ENCODE measurements at regions not wholly inside any gene's neighbourhood (a gene's known extent, or its start where the extent isn't known, plus 50 kb on each side); places are given as distances from the start of the nearest gene placed in this dataset.

DNA sequence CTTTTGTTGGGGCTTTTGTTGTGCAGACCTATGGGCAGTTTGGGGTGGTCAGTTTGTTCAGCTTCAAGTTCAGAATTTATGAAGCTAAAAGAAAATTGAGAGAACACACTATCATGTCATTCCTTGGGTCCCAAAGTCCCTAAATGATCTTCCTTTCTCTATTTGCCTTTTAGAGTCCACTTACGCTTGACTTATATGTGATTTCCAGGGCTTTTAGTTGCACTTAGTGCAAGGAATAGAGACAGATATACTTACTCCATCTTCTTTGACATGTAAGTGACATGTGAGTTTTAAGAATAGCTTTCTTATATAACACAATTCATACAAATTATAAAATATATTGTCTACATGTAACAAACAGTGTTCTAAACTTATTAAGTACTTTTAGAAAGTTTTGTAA, 660.1 kb upstream of the SLITRK1 start:
- no peak for DNase-seq (ENCODE audit: extremely low read depth in 1 of 2, low read depth in 1 of 2)

DNA sequence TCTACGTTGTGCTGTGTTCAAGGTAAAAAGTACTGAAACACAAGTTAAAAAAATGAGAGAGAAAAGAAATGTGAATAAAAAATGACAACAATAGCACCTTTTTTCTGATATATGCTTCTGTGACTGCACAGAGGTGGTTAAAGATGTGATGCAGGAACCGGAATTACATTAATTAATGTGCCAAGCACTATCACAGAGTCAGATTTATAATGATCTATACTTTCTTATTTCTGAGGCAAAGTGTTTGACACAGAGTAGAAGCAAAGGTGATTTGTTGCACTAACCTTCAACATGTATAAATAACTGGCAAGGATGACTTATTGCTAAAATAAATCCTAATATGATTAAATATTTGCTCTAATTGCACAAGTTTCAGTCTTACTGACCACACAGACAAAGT, 654.6 kb upstream of the SLITRK1 start:
- DNase-seq (ENCODE audit: extremely low read depth in 1 of 2, low read depth in 1 of 2), result no peak

DNA sequence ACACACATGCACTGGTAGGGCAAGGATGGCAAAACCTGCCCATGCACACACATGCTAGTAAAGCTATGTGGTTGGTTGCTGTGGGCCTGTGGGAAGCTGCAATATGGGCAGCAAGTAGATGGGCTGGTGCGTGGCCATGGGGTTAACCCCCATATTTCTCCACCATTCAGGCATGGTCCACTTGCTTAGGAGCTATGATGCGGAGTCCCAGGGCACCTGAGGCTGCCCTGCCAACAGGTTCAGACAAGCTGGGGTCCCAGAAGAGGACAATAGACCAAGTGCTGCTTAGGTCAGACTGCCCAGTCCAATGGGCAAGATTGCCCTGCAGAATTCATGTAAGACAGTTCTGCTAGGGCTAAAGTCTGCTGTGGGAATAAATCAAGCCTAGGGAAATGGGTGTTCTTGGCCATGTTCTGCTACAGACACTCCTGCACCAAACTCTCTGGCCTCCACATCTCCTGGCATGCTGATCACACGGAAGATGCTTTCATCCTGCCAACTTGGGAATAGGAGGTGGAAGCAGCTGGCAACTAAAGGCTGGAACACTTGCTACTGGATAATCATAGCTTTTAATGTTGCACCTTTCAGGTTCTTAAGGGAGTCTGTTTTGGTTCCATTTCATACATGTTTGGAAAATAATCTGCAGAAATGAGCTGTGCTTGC, 646.3 kb upstream of the SLITRK1 start:
- DNase-seq (ENCODE audit: extremely low read depth in 1 of 2, low read depth in 1 of 2), result no peak

DNA sequence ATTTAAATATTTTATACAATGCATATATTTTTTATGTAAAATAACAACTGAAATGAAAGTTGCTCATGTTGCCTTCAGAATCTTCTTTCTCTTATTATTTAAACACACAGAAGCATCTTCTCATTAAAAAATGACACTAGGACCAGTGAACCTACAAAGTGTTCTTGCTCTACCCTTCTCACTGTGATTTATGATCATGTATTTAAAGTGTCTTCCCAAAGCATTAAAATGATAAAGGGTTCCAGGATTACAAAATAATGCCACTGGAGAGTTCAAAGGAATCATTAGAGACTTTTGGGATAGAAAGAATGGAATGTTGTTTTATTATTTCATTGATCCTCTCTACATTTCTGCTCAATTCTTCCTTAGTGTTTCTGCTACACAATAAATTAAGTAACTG, 643.6 kb upstream of the SLITRK1 start:
- DNase-seq (ENCODE audit: extremely low read depth in 1 of 2, low read depth in 1 of 2), result no peak

DNA sequence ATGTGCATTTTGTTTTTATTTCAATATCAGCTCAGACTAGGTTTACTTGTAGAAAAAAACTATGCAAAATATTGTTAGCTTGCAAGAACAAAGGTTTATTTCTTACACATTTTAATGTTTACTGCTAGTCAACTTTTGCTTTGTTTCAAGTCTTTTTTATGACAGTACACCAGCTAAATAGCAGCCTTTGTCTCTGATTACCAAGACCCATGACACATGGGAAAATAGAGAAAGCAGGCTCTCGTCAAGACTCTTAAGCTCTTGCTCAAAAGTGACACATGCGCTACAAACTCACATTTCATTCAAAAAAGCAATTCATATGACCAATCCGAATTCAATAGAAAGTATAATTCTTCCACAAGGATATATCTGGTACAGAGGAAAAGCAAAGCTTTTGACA, 642.3 kb upstream of the SLITRK1 start:
- DNase-seq (ENCODE audit: extremely low read depth in 1 of 2, low read depth in 1 of 2), result no peak

DNA sequence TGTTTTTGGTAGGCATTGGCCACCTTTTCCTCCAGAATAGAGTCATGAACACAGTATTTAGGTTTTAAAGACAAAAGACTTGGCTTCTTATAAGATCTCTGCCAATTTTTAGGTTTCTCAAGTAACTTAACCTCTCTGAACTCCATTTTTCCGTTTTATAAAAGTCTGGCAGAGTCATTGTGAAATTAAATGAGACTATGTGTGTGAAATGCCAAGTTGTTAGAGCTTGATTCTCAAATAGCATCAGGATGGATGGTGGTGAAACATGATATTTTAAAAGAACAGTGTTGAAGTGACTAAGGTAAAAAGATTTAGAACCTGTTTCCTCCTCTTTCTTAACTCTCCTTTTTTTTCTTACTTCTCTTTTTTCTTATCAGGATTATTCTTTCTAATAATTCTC, 617.7 kb upstream of the SLITRK1 start:
- DNase-seq (ENCODE audit: extremely low read depth in 1 of 2, low read depth in 1 of 2), result no peak

DNA sequence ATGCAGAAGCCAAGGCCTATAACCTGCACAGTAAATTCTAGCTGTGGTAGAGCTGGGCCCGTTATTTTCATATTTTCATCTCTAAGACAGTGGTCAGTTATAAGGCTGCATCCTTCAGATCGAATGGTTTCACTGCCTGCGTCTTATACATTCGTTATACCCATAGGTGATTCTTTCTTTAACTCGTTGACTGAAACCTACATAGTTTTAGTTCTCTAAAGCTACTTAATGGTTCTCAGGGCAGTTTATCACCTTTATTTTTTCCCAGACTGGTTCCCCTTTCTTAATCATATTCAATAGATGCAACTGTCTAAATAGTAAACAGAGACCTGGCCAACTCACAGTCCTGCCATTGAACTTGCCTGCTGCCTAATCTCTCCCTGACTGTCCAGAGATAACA, 615.3 kb upstream of the SLITRK1 start:
- DNase-seq (ENCODE audit: extremely low read depth in 1 of 2, low read depth in 1 of 2), result no peak

DNA sequence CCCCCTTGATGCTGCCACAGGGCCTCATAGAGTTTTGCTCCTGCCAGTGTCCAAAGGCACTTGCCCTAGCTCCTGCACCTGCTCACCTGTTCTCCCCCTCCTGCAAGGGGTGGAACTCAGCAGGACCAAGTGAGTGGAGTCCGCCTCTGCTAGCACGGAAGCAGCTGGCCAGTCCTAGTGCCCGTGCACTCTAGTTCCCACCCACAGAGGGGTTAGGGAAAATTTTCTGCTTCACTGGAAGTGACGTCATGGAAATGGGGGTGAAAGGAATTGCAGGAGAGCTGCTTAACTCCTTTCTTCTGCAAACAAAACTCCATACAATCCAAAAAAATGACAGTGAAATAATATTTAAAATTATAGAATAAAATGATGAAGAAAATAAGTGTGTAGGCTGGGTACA, 609.7 kb upstream of the SLITRK1 start:
- DNase-seq (ENCODE audit: extremely low read depth in 1 of 2, low read depth in 1 of 2), result no peak

DNA sequence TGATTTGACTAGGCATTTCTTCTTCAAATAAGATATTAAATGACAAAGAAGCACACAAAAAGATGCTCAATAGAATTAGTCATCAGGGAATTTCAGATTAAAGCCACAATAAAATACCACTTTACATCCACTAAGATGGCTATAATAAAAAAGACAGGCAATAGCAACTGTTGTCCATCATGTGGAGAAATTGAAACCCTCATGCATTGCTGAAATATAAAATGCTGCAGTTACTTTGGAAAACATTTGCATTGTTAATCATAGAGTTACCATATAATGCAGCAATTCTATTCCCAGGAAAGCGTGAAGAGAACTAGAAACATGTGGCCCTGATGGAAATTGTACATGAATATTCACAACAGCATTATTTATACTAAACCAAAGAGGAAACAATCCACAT, 605.5 kb upstream of the SLITRK1 start:
- DNase-seq (ENCODE audit: extremely low read depth in 1 of 2, low read depth in 1 of 2), result no peak

DNA sequence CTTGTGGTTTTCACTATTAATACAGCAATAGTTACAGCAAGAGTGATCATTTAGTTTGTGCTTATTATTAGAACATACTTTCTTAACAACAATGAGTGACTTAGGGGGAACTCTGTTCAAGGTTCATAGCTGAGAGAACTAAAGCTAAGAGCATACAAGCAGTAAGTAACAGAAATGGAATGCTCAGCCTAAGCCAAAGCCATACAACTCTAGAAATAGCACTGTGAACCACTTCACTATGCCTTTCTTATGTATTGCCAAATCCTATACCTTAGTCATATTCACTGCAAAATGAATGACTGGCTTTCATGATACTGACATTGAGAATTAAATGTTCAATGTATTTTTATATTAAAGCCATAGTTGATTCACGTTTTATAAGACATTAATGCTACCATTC, 599.7 kb upstream of the SLITRK1 start:
- no peak for DNase-seq (ENCODE audit: extremely low read depth in 1 of 2, low read depth in 1 of 2)

DNA sequence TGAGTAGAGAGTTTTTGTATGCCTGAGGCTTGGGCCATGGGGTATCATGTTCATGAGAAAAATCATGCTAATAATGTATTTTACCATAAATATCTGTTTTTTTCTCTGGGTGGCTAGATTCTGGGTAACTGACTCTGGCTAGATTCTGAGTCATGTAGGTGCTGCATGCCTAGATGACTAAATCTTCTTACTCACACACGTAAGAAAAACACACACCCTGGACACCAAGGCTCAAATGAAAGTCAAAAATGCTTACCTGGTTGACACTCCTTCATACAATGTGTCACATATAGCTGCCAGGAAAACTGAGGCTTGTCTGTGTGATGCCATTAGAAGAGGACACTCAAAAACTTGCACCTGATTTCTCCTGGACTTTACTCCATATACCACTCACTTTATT, 597.4 kb upstream of the SLITRK1 start:
- no peak for DNase-seq (ENCODE audit: extremely low read depth in 1 of 2, low read depth in 1 of 2)

DNA sequence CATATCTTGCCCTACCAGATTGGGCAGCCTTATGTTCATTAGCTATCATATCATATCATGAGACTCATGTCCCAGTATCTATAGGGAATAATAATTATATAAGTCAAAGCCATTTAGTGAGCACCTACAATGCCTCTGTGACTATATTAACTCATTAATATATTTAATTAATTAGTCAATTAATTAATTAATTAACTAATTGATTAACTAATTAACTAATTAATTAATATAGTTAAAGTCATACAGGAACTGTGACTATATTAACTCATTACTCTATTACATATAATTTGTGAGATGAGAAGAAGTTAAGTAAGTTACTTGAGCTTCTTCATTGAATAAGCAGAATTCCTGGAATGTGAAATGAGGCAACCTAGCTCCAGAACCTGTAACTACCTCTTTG, 588.3 kb upstream of the SLITRK1 start:
- no peak for DNase-seq (ENCODE audit: extremely low read depth in 1 of 2, low read depth in 1 of 2)

DNA sequence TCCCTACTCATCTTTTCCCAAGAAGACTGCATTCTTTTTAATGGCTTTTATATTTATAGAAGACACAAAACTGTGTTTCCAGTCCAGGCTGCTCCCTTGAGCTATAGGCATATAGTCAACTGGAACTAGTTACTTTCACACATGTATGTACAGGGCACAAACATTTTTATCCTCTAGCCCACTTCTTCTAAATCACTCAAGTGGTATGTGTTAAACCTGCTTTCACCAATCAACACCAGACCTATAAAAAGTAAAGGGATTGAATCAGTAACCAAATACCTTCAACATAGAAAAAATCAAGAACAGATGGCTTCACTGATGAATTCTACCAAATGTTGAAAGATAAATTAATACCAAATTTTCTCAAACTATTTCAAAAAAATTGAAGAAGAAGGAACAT, 584.2 kb upstream of the SLITRK1 start:
- DNase-seq (ENCODE audit: extremely low read depth in 1 of 2, low read depth in 1 of 2), result no peak

DNA sequence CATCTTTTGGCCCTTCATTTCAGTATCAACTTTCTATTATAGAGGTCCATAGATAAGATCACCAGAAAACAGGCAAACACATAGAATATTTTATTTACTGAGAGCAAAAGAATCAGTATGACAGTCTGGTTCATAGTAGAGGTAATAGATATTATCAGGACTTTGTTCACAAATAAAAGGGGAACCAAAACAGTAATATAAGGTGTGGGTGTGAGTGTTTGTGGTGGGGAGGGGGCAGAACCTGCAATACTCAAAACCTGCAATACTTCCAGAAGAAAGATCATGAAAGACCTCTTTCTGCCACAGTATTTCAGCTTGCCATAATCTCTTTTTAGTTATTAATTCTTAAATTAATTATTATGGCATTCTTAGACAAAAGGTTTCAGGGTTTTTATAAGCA, 578.7 kb upstream of the SLITRK1 start:
- DNase-seq (ENCODE audit: extremely low read depth in 1 of 2, low read depth in 1 of 2), result no peak

DNA sequence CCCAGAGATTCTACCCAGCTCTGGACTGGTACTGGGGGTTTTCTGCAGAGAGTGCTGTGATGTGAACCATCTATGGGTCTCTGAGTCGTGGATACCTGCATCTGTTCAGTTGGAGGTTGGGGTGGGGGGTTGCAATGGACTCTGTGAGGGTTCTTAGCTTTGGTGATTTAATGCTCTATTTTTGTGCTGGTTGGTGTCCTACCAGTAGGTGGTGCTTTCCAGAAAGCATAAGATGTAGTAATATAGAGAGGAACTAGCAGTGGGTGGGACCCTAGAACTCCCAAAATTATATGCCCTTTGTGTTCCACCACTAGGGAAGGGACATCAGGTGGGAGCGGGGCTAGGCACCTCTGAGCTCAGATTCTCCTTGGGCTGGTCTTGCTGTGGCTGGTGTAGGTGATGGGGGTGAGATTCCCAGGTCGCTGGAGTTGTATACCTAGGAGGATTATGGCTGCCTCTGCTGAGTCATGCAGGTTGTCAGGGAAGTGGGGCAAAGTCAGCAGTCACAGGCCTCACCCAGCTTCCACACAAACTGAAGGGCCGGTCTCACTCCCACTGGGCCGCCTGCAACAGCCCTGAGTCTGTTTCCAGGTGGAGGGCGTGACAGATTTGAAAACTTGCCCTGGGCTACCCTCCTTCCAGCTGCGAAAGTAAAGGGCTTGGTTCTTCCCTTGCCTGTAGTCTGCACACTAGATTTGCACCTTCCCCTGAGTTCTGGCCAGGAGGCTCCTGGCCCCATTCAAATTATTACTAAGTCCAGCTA, 573.0 kb upstream of the SLITRK1 start:
- no peak for DNase-seq (ENCODE audit: extremely low read depth in 1 of 2, low read depth in 1 of 2)

DNA sequence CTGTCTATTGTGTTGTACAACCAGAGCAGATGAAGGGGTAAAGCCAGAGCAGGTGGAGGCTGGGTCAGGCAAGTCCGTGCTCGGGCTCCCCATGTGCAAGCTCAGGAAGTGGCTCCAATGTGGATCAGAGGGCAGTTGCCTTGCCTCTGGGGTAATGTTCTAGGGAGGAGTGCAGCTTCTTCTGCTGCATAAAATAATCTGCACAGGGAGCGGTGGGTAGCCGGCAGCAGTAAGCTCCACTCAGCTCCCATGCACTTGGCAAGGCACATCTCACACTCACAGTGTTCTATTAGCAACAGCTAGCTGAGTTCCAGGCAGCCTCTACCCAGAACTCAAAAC, 565.3 kb upstream of the SLITRK1 start:
- no peak for DNase-seq (ENCODE audit: extremely low read depth in 1 of 2, low read depth in 1 of 2)

DNA sequence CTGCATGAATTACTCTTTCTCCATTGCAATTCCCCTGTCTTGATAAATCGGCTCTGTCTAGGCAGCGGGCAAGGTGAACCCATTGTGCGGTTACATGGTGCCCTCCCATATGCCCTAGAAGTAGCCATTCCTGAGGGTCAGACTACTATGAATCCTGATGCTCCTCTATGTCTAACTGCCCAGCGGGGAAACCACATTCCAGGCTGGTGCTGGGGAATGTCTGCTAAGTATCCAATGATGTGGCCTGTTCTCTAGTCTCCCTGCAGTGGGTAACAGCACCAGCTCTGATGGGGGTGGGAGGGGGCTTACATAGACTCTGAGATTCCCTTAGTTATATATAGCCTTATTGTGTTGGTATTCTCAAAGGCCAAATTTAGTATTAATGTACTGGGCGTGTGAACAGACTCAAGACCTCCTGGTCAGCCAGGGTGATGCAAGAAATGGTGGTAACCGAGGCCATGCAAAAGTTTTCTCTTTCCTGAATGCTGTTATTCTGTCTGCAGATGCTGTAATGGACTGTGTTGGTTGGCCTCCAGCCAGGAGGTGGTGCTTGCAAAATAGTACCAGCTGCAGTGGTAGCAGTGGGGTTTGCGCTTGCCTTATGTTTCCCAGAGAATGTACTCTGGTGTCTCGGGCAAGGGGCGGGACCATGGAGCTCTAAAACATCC, 564.8 kb upstream of the SLITRK1 start:
- DNase-seq (ENCODE audit: extremely low read depth in 1 of 2, low read depth in 1 of 2), result no peak

DNA sequence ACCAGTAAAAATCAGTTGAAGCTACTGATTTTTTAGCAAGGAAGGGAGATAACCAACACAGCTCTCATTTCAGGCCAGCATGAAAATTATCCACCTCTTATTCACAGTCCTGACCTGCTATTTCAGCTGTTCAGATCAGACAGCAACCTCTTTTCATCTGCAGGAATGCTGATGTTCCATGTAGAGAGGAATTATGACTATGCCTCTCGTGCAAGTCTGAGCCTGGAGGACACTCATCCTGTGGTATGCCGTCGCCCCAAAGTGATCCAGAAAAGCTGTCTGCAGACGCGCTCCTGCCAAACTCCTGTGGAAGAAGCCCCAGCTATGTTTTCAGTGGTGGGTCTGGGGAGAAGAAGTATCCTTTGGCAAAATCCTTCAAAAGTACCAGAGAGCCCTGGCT, 563.5 kb upstream of the SLITRK1 start:
- no peak for DNase-seq (ENCODE audit: extremely low read depth in 1 of 2, low read depth in 1 of 2)

DNA sequence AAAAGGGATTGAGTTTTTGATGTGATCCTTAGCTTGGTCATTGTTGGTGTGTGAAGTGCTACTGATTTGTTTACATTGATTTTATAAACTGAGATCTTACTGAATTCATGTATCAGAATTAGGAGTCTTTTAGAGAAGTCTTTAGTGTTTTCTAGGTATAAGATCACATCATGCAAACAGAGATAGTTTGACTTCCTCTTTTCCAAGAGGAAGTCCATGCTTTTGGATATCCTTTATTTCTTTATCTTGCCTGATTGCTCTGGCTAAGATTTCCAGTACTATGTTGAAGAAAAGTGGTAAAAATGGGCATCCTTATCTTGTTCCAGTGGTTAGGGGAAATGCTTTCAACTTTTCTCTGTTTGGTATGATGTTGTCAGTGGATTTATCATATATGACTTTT, 561.2 kb upstream of the SLITRK1 start:
- no peak for DNase-seq (ENCODE audit: extremely low read depth in 1 of 2, low read depth in 1 of 2)

DNA sequence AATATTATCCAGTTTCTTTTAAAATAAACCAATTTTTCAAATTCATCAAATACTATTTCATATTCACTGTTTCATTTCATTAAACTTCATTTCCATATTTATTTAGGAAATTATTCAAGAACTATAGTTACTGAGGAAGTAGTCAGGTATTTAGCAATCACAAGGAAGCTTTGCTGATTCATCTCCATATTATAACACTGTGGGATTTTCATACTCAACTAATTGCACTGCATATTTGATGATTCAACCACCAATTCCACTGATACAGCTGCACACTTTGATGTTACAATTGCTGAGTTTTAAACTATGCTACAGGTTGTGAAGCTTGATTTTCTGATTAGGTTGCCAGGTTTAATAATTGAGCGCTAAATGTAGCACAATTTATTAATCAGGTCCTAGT, 556.8 kb upstream of the SLITRK1 start:
- no peak for DNase-seq (ENCODE audit: extremely low read depth in 1 of 2, low read depth in 1 of 2)

DNA sequence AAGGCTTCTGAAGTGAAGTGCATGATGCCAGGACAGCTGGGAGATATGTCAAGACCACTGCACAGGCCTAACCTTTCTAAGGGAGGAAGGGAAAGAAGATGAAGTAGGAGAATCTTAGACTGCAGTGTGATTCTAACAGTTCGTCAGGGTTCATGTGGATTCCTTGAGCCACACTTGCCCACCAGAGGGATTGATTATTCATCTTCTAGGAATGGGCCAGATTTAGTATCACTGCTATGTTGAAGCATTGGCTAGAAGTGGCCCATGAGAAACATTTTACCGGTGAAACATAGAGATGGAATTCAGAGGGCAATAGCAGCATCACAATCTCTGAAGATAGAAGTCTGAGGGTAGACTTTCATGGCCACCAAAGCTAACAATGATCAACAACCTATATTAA, 550.8 kb upstream of the SLITRK1 start:
- no peak for DNase-seq (ENCODE audit: extremely low read depth in 1 of 2, low read depth in 1 of 2)

DNA sequence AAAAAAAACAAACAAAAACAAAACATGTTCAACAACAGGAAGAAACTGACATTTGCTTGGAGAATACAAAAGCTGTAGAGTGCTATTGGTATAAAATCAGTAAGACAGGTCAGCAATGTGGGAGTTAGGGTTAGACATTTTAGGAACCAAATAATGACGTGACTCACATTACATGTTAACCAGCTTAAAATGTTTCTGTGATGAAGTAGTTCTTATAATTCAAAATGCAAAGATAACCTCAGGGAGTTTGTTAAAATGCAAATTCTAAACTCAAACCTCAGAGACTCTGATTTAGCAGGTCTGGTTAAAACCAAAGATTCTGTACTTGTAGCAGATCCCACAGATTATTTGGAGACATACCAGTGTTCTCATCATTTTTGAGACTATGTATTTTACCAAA, 549.4 kb upstream of the SLITRK1 start:
- DNase-seq (ENCODE audit: extremely low read depth in 1 of 2, low read depth in 1 of 2), result no peak

Data from activated CD8-positive, alpha-beta memory T cell treated with anti-CD3 and anti-CD28 coated beads for 1 hour (primary cell).